ENCODE measurements at regions not wholly inside any gene's neighbourhood (a gene's known extent, or its start where the extent isn't known, plus 50 kb on each side); places are given as distances from the start of the nearest gene placed in this dataset.
A peak's percentile ranks its signal among the peaks of the same experiment; 100 is the strongest.
"Not testable (repeated sequence)": the region's sequence is repeated elsewhere in the genome, so short reads cannot be mapped to it uniquely, and the experiment has no call there.

DNA sequence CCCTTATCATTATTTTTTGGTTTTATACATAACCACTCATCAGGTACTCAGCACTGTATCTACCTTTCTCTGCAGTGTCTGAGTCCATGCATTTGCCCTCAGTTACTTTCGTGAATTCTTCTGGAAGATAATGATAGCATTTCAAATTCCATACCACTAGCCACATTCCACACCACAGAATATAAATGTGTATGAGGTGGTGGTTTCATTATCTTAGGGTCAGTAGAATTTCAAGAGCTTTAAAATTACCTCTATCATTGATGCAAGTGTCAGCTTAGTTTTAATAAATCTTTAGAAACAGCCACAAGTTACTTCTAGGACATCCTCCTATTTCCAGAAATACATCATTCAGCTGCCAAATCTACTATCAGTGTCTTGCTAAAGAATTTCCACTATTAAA, 1578.3 kb downstream of the OLFM4 start:
- DNase-seq, result no peak

DNA sequence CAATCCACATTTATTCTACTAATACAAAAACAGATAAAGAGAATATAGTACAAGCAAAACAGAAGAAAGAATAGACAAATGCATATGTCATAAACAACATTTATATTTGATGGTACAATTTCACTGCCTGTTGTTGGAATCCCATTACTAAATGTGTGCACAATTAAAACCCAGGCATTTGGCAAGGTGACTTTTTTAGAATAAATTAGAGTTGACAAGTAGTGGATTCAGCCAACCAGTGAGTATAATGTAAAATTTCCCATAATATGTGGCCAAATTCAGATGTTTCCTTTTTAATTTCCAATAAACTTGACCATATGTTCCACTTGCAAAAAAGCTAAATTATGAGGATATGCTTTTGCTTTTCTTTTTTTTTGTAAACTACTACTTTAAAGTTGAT, 1578.8 kb downstream of the OLFM4 start:
- no peak for DNase-seq

- no peak for DNase-seq
Observed at GRCh38 chr13:54611390-54611789, 1582.8 kb downstream of the OLFM4 start.

DNA sequence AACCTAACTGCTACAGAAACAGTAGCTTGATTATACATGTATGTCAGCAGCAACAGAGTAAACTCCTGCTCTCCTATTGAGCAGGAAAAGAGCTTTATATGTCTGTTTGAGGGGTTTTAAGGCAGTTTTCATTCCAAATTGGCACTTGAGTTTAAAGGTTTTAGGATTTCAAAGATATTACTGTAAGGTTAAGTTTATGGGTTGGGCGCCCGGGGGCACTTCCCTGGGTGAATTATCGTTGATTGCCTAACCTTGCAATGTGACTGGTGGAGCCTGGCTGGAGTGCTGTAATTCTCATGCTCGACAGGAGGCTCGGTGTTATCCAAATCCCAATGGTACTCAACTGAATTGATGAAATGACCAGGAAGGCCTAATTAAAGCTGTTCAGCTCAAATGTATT, 1586.1 kb downstream of the OLFM4 start:
- no peak for DNase-seq

- peak; percentile 4 for DNase-seq
Observed at GRCh38 chr13:54626504-54626903, 1597.9 kb downstream of the OLFM4 start.

DNA sequence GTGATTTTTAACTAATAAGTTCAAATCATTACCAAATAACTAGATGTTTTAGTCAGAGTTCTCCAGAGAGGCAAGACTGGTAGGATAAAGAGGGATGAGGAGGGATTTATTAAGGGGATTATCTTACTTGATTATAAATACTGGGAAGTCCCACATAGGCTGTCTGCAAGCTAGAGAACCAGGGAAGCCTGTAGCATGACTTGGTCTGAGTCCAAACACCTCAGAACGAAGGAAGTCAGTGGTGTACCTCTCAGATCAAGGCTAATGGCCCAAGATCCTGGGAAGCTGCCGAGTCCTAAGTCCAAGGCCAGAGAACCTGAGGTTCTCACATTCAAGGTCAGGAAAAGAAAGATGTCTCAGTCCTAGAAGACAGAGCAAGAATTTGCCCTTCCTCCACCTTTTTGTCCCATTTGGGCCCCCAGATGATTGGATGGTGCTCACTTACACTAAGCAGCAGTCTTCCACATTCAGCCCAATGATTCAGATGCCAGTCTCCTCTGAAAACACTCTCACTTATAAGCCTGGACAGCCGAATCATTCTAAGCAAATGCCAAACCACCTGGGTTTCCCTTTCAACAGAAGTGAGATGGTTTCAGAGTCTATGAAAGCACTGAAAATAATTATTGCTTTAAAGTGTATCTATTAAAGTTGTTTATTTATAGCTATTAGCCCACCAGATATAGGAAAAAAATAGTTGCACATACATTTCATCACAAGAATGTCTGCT, 1599.2 kb downstream of the OLFM4 start:
- no peak for DNase-seq

- DNase-seq, result no peak
Observed at GRCh38 chr13:54628383-54628782, 1599.8 kb downstream of the OLFM4 start.

DNA sequence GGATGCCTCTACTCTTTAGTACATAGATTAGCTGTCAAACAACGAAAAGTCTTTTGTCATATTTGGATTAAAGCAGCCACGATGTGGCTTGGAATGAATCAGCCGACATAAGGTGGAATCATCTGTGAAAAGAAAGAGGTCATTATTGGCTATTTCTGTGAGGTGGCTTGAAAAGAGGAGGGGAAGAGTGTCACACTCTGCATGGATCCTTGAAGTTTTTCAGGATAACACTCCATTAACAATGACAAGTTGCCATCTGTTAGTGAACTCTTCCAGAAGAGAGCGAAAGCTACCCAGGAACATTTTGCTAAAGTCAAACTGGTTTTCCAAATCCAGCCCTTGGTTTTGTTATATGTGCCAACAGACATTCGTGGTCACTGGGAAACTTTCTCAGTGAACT, 1604.8 kb downstream of the OLFM4 start:
- no peak for DNase-seq

DNA sequence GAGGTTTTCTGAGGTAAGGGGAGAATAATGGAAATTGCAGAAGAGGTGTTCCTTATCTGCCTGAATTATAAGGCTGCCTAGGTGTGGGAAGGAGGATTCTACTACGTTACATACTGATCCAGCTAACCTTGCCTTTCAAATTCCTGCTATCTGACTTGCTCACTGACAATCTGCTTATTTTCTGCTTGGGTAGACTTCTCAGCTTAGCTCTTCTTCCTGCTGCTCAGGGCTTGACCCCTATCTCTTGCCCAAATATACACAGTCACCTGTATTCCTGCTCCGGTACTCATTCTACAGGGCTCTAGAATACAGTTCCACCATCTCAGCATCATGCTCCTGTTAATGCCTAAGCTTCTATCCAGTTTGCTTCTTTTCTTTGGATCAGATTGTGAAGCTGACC, 1607.6 kb downstream of the OLFM4 start:
- DNase-seq, result no peak

- DNase-seq, result peak; percentile 46
Observed at GRCh38 chr13:54637366-54637765, 1608.8 kb downstream of the OLFM4 start.

- DNase-seq, result no peak
Observed at GRCh38 chr13:54640719-54641118, 1612.1 kb downstream of the OLFM4 start.

GRCh38 chr13:54643863-54644262, 1615.2 kb downstream of the OLFM4 start:
- no peak for DNase-seq

- DNase-seq, result no peak
Observed at GRCh38 chr13:54647275-54647674, 1618.7 kb downstream of the OLFM4 start.

- no peak for DNase-seq
Observed at GRCh38 chr13:54657588-54657987, 1629.0 kb downstream of the OLFM4 start.

- DNase-seq, result no peak
Observed at GRCh38 chr13:54658771-54659170, 1630.2 kb downstream of the OLFM4 start.

DNA sequence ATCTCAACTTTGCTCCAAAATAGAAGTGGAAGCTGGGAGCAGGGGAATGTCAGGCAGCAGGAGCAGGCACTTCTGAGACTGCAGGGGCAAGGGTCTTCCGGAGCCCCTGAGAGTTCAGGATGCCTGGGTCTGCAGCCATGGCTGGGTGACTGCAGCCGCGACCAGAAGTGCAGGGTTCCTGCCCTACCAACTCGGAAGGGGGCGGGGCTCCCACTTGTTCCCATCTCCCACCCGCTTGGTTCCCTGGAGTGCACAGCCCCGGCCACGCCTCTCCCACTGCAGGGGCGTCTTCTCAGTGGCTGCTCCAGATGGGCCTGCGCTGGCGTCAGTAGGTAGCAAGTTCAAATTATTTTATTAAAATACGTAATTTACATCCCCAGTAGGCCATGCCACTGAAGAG, 1631.7 kb downstream of the OLFM4 start:
- DNase-seq, result no peak

DNA sequence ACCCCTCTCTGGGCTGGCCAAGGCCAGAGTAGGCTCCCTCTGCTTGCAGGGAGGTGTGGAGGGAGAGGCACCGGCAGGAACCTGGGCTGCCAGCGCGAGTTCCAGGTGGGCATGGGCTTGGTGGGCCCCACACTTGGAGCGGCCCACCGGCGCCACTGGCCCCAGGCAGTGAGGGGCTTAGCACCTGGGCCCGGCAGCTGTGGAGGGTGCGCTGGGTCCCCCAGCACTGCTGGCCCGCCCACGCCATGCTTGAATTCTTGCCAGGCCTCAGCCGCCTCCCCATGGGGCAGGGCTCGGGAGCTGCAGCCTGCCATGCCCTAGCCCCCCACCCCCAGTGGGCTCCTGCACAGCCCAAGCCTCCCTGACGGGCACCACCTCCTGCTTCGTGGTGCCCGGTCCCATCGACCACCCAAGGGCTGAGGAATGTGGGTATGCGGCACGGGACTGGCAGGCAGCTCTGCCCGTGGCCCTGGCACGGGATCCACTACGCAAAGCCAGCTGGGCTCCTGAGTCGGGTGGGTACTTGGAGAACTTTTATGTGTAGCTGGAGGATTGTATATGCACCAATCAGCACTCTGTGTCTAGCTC, 1648.0 kb downstream of the OLFM4 start:
- DNase-seq, result no peak

GRCh38 chr13:54682184-54682583, 1653.6 kb downstream of the OLFM4 start:
- no peak for DNase-seq

DNA sequence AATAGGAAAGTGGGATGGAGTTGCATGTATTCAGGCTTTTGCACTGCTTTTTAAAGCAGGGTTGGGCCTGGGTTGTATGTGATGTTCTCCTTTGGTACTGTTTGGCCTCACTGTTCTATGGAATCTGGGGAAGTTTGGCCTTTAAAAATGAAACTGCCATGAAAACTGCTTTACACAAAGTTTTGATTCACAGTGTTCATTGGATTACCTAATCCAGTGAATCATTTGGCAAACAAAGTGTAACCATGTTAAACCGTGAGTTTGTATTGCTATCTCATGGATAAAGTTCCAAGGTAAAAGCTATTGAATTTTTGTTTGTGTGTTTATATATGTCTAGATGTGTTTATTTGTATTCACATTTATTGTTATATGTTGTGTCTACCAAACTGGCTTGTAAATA, 1658.6 kb downstream of the OLFM4 start:
- DNase-seq, result no peak

DNA sequence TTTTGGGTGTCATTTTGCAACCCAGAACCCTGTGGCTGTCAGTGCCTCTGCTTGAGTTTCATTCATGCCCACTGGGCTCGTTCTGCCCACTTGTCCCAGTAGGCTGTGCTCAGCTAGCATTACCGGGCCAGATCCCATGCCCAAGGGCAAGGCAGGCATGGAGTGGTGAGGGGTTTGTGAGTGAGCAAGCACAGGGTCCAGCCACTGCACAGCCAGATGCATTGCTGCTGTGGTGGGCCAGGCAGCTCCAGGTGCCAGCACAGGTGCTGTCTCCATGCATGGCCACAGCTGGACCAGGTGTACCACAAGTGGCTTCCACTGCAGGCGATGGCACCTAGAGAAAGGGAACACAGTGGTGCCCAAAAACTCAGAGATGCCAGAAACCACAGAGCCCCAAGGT, 1671.2 kb downstream of the OLFM4 start:
- DNase-seq, result no peak

DNA sequence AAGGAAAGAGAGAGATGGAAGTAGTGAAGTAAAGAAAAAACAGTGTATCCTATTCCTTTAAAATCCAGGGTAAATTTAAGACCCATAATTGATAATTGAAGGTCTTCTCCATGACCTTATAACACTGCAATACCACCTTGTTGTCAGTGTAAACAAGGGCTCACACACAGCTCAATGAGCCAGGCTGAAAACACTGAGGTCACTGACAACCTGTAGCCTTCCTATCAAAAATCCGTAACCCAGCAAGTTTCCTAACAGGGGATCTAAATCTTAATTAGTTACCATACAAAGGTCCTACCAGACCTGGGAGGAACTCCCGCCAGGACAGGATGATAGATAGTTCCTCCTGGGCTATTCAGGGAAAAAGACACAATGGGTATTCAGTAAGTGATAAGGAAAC, 1677.1 kb downstream of the OLFM4 start:
- DNase-seq, result no peak

DNA sequence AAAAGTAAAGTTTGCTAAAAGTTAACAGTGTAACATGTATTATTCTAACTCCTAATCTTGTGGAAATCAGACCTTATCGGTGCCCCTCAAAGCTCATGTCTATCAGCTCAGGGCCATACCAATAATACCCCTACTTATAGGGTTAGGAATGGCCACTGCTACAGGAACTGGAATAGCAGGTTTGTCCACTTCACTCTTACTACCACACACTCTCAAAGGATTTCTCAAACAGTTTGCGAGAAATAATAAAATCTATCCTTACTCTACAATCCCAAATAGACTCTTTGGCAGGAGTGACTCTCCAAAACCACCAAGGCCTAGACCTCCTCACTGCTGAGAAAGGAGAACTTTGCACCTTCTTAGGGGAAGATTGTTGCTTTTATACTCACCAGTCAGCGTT, 1677.7 kb downstream of the OLFM4 start:
- no peak for DNase-seq

GRCh38 chr13:54709546-54709945, 1680.9 kb downstream of the OLFM4 start:
- no peak for DNase-seq

DNA sequence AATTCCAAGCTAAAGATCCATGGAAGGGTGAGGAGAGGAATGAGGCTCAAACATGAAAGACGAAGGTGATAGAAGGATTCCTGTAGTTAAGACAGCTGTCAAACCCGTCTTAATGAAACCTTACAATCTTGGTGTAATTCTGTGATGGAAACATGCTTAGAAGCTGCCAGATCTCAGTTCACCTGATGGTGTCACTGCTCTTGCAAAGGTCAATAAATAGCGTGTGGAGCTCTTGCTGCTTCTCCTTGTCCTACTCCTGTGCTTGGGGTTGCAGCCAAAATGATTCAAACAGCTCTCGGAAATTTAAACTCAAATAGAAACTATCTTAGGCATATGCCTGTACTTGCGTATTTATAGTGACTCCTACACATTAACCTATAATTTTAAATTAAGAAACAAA, 1705.0 kb downstream of the OLFM4 start:
- DNase-seq, result no peak

DNA sequence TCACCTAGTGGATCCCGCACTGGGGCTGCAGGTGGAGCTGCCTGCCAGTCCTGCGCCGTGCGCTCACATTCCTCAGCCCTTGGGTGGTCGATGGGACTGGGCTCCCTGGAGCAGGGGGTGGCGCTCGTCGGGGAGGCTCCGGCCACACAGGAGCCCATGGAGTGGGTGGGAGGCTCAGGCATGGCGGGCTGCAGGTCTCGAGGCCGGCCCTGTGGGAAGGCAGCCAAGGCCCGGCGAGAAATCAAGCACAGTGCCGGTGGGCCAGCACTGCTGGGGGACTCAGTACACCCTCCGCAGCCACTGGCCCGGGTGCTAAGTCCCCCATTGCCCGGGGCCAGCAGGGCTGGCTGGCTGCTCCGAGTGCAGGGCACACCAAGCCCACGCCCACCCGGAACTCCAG, 1708.6 kb downstream of the OLFM4 start:
- DNase-seq, result not testable (repeated sequence)

Measured in SIG-M5 (cell line).